BJ (cell line): ENCODE measurements at regions not wholly inside any gene's neighbourhood (a gene's known extent, or its start where the extent isn't known, plus 50 kb on each side); places are given as distances from the start of the nearest gene placed in this dataset.

ENCODE experiments used
- CTCF ChIA-PET: fragments of 350-600 bp; formaldehyde crosslinking; extraction: SDS; loops from one replicate; lab custom pipeline; 2021; ENCODE audit warnings: antibody characterized with exemption, inconsistent platforms; lab: Yijun Ruan, JAX
- POLR2A ChIA-PET: fragments of 300-600 bp; sonication (Branson Sonifier 250); formaldehyde crosslinking; extraction: SDS; loops from one replicate; lab custom pipeline; 2021; ENCODE audit warnings: antibody characterized with exemption; lab: Charles Lee
- DNase-seq: peaks from one replicate; pipeline ENCODE4 v3.0.0-alpha.2; 2011; ENCODE audit warnings: low read depth
- H3K27me3 ChIP-seq: 2 replicates; pipeline ENCODE4 v1.6.0; 2011; ENCODE audit warnings: low read length; ENCODE audit not compliant: control insufficient read depth, insufficient read depth
- H3K36me3 ChIP-seq: 2 replicates; pipeline ENCODE4 v1.5.1; 2011; ENCODE audit warnings: low read length; ENCODE audit not compliant: control insufficient read depth, insufficient read depth
- H3K4me3 ChIP-seq: 2 replicates; pipeline ENCODE4 v1.5.1; 2011; ENCODE audit warnings: low read depth, mild to moderate bottlenecking, control low read depth, low read length
- TF ChIP-seq, protein P1 (sequence below): IDR thresholded peaks from 2 replicates; pipeline ENCODE4 v1.5.1; 2011; ENCODE audit warnings: low read depth, mild to moderate bottlenecking, control low read depth, inconsistent platforms, low read length, moderate library complexity; ENCODE audit not compliant: insufficient read depth

DNA sequence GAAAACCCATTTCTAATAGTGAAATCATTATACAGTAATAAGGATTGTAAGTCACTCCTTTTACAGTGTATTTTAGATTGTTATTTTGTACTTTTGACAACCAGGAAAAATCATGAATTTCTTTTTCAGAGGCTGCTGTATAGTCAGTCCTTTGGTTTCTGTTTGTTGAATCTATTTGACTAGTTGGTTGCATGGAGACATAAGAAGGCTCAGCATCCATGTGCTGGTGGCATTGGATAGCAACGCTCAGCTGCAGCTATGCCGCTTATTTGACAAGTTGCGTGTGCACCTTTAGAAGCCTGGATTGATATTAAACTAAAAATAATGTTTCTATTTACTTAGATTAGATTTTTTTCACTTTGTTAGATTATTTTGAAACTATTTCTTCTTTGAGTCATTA, 254.1 kb upstream of the SYT4 start:
- TF ChIP-seq, protein P1, sequence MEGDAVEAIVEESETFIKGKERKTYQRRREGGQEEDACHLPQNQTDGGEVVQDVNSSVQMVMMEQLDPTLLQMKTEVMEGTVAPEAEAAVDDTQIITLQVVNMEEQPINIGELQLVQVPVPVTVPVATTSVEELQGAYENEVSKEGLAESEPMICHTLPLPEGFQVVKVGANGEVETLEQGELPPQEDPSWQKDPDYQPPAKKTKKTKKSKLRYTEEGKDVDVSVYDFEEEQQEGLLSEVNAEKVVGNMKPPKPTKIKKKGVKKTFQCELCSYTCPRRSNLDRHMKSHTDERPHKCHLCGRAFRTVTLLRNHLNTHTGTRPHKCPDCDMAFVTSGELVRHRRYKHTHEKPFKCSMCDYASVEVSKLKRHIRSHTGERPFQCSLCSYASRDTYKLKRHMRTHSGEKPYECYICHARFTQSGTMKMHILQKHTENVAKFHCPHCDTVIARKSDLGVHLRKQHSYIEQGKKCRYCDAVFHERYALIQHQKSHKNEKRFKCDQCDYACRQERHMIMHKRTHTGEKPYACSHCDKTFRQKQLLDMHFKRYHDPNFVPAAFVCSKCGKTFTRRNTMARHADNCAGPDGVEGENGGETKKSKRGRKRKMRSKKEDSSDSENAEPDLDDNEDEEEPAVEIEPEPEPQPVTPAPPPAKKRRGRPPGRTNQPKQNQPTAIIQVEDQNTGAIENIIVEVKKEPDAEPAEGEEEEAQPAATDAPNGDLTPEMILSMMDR: no peak
- H3K36me3 ChIP-seq: no peaks in the 10 kb centered on the region
- H3K4me3 ChIP-seq: no peak overlapping the region
- CTCF ChIA-PET: no interaction called here
- H3K27me3 ChIP-seq: no peaks in the 10 kb centered on the region
- no peak for DNase-seq
- POLR2A ChIA-PET: no interaction called here

DNA sequence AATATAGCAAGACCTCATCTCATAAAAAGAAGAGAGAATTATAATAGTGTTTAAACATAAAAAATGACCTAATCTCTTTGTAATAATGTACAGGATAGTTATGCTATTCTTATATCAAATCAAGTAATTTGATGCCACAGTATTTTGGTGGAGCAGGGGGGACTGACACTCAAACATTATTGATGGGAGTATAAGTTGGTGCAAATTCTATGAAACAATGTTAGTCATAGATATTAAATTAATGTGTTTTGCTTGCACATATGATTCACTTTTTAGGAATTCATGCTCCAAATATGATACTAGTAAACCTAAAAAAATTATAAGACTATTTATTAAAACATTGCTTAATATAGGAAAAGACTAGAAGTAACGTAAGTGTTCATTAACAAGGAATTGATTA, 256.1 kb upstream of the SYT4 start:
- TF ChIP-seq, protein P1: no peak
- CTCF ChIA-PET: no interaction called here
- Histone ChIP-seq H3K36me3 (no peaks in the 10 kb centered on the region), H3K4me3 (no peak overlapping the region), H3K27me3 (no peaks in the 10 kb centered on the region)
- no peak for DNase-seq
- POLR2A ChIA-PET: no interaction called here

DNA sequence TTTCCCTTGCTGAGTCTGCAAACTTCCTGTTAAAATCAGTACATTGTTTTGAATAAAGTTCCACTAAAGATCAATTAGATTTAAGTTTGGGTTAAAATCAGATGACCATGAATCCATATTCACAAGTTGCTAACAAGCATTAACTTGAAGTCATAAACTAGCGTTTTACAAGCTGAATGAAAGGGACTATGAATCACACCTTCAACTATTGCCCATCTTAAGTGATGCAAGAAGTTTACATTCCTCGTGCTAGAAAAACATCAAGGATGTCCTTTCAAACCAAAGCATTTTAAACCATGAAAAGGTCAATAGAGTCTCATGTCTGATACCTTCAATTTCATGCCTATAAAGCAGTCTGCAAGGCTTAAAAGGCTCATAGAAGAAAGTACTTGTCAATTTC, 257.2 kb upstream of the SYT4 start:
- H3K4me3 ChIP-seq: no peak overlapping the region
- POLR2A ChIA-PET: no interaction called here
- DNase-seq: no peak
- H3K36me3 ChIP-seq: no peaks in the 10 kb centered on the region
- CTCF ChIA-PET: no interaction called here
- H3K27me3 ChIP-seq: no peaks in the 10 kb centered on the region
- TF ChIP-seq, protein P1: no peak

DNA sequence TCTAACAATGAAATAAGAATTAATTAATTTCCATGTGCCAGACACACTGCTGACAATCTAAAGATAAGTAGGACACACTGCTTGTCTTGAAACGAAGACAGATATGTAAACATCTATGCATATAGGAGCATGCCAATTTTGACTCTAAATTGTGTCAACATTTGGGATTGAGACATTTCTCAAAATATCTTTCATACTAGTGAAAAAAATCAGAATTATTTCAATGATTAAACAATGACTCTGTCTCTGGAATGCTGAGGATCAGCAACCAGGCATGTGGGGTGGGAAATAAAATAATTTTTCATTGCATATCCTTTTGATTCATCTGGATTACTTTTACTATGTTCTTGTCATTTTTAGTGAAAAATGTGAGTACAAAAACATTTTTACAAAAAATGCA, 262.6 kb upstream of the SYT4 start:
- TF ChIP-seq, protein P1: no peak
- Histone ChIP-seq H3K36me3 (no peaks in the 10 kb centered on the region), H3K4me3 (no peak overlapping the region), H3K27me3 (no peaks in the 10 kb centered on the region)
- no peak for DNase-seq
- CTCF ChIA-PET: no interaction called here
- POLR2A ChIA-PET: no interaction called here

DNA sequence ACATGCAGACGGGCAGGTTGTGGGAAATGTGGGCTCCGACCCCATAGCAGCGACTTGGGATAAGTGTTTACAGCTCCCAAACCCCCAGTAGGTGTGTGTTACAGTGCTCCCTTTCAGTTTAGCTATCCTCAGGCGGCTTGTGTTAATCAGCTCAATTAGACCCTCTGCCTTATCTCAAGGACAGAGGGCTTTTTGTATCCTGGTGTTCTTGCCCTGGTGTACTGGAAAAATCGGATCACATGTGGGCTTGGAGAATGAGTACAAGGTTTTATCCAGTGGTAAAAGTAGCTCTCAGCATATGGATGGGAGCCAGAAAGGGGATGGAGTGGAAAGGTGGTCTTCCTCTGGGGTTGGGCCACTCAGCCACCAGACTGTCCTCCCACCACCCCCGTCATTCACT, 264.7 kb upstream of the SYT4 start:
- TF ChIP-seq, protein P1: no peak
- Histone ChIP-seq H3K36me3 (no peaks in the 10 kb centered on the region), H3K4me3 (no peak overlapping the region), H3K27me3 (no peaks in the 10 kb centered on the region)
- POLR2A ChIA-PET: no interaction called here
- no peak for DNase-seq
- CTCF ChIA-PET: no interaction called here
